Hematopoietic multipotent progenitor cell treated with erythropoietin and hydrocortisone succinate and interleukin-3 and kit ligand, for 6 days (in vitro differentiated cells): ENCODE measurements at regions not wholly inside any gene's neighbourhood (a gene's known extent, or its start where the extent isn't known, plus 50 kb on each side); places are given as distances from the start of the nearest gene placed in this dataset.

ENCODE experiments used
- DNase-seq: peaks from one replicate; pipeline ENCODE4 v3.0.0-alpha.2; 2015

DNA sequence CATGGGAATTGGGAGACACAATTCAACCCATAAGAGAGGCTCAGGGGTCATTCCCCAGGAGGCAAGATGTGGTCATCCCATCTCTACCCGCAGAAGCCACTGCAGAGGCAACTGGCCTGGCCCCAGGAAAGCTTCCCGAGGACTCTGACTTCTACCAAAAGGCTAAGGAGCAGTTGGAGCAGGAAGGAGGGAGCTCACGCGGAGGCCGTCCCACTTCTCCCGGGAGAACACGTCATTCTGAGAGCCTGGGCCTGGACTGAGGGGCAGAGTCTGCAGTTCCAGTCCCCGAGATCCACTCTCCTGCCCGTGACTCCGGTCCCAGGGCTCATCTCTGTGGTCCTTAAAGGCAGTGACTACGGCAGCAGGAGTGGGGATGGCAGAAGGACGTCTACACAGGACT, 69.0 kb upstream of the TAF1B start:
- no peak for DNase-seq

DNA sequence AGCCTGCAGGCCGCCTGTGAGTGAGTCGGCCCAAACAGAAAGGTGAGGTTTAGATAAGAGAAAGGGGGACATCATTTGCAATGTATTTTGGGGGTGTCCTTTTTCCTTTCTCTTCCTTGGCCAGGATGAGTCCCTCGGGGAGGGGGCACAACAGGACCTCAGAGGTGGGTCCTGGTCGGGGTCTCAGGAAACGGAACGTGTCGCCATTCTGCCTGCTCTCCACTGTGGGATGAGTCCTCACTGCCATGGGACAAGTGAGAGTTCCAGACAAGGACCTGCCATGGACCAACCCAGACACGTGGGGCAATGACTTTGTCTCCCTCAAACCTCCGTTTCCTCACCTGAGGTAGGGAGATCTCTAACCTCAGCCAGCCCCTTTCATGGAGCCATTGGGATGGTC, 67.9 kb upstream of the TAF1B start:
- DNase-seq, result no peak

DNA sequence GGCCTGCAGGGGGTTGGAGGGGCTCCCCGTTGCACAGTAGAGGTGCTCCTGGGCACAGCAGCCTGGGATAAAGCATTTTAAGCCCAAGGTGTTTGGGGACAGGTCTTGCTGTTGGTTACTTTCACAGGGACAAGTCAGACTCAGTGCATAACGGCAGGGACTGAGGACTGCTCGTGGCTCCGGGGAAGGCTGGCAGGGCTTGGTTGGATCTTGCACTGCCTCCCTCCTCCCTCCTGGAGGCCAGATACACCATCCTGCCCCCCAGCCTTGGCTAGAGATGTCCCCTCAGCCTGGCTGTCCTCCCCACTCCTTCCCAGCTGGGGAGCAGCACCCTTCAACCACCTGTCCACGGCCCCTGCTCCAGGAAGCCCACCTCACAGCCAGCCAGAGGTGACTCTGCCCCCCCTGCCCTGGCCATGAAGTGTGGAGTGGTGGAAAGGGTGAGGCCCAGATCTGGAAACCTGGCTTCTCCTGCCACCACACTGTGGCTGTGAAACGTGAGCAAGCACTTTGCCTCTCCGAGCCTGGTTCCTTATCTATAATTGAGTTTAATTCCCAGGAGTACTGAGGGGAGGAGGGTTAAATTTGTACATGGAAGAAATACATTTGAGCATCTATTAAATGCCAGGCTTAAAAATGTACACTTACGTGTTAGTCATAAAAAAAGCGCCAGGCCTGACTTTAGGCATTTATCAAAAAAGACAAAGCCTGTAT, 67.1 kb upstream of the TAF1B start:
- no peak for DNase-seq

DNA sequence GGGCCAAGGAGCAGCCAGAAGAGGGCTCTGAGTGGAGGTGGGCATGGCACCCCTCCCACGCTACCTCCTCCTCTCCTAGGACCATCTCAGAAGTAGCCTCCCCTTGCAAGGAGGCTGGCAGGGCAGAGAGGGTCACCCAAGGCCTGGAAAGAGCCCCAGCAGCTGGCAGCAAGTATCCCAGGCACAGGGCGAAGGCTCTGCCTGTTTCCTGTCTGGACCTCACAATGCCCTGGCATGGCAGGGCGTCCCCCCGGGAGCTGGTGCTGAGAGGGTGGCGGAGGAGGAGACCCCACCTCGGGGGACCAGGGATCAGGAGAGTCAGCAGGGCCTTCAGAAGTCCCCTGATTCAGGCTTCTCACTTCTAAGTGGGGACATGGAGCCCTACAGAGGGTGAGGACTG, 66.2 kb upstream of the TAF1B start:
- no peak for DNase-seq

DNA sequence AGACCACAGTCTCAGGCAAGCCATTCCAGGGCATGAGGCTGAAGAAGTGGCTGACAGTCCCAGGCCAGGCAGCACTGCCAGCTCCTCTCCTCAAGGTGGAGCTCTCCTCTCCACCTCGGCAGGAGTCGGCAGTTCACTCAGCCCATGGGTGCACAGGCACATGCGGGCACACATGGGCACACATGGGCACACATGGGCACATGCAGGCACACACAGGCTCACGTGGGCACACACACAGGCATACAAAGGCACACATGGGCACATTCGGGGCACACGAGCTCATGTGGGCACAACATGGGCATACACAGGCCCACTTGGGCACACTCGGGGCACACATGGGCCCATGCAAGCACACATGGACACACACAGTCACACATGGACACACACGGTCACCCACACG, 65.3 kb upstream of the TAF1B start:
- peak; percentile 54 for DNase-seq

DNA sequence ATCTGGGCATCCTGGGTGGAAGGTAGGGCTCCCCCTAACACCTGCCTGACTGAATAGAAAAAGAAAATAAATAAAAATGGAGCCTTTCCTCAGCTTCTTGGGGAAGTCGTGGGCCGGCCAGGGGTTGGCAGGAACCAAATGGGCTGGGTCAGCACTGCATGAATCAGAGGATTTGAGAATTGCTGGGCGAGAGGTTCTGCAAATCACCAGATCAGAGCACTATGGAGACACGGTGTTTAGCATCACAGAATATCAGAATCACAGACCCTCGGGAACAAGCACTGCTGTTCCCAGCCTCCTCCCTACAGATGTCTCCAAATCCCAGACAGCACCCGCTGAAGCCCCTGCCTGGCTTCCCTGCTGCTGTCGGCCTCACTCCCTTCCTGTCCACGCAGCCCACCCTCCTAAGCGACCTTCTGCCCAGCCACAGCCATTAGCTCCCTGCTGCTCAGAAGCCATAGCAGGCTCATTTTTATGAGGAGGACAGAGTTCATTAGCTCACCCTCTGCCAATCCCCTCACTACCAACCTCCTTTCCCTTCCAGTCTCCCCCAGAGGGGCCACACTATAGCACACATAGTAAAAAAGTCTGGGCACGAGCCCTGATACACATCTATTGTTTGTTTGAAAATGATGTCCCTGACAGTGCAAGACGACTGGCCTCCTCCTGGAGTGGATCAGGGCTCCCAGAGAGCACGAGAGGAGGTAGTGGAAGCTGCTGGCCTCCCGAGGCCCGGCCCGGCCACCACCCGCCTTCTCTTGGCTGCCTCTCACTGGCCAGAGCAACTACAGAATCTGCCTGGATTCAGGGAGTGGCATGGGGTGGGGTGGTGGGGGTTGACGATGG, 64.6 kb upstream of the TAF1B start:
- DNase-seq, result no peak

DNA sequence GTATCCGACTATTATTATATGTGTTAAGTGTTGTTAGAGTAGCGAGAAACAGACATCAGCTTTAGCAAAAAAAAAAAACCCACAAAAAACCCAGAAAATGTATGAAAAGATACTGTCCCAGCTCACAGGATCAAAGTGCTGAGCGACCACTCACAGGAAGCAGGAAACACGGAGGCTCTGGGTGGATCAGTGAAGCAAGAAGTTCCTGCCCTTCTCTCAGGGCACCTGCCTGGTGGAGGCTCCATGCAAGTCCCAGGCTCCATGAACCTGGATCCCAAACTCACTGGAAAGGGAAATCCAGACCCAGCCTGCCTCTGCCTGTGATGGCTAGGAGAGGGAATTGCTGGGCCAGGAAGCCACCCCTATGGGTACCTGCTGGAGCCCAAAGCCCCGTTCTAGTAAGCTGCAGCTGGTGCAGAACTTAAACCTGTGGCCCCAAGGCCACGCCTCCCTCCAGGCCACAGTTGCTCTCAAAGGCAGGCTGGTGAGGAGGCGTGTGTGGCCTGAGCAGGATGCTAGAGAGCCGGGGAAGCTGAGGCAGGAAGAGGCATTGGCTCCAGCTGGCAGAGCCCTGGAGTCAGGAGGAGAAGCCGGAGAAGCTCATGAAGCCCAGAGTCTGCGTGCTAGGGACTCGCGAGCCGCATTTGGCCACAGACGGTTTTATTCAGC, 63.5 kb upstream of the TAF1B start:
- no peak for DNase-seq

DNA sequence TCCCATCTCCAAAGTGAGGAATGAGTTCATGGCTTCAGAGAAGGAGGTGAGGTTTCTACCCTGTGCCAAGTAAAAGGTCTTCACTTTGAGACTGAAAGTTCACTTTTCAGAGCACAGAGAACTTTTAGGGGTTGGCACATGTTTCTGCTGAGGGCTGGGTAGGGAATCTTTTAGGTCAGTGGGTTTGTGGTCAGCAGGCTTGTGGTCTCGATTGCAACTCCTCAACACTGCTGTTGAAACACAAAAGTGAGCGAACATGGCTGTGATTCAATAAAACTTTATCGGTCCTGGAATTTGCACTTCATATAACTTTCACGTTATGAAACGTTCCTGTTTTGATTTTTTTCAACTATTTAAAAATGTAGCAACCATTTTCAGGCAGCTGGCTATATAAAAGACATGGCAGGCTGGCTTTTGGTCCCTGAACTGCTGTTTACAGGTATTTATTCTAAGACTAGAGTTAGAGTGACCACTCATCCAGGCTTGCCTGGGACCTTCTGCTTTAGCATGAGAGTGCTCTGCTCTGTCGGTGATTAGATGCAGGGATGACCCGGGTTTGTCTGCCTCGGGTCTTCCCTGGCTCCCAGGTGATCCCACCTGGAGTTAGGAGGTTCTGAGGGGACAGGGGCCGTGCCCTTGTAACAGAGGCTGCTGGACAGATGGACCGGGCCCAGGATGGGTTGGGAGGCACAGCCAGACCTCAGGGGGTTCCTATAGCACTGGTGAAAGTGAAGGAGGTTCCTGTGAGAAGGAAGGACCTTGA, 62.7 kb upstream of the TAF1B start:
- peak; percentile 19 for DNase-seq

DNA sequence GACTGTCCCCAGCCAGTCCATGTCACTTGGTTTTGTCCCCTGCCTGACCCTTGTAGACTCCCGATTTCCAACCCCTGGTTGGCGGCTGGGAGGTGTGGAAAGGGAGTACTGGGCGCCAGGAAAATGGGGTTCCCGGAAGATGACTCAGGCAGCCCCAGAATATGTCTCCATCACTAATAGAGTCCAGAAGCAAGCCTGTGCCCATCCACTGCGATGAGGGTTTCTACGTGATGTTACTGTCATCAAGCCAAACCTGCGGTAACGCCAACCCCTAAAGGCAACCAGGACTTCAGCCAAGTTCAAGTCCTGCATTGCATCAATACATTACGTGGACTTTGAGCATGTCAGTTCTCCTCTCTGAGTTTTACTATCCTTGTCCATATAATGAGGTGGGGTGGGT, 62.0 kb upstream of the TAF1B start:
- DNase-seq, result no peak

DNA sequence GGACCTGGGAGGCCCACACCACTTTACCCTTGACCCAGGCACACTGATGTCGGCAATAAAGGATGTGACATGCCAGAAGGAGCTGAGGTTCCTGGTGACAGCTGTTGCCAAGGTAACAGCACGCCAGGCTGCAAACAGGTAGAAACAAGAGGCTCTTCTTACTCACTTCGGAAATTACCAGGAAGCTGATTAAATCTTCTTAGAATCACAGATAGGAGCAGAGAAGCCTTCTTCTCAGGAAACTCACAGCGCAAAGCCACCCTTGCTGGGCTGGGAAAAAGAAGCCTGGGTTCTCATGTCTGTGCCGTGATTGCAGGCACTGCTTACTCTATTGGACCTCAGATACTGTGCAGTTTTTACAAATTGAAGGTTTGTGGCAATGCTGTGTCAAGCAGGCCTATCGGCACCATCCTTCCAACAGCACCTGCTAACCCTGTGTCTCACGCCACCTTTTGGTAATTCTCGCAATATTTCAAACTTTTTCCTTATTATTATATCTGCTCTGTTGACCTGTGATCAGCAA, 61.0 kb upstream of the TAF1B start:
- no peak for DNase-seq

DNA sequence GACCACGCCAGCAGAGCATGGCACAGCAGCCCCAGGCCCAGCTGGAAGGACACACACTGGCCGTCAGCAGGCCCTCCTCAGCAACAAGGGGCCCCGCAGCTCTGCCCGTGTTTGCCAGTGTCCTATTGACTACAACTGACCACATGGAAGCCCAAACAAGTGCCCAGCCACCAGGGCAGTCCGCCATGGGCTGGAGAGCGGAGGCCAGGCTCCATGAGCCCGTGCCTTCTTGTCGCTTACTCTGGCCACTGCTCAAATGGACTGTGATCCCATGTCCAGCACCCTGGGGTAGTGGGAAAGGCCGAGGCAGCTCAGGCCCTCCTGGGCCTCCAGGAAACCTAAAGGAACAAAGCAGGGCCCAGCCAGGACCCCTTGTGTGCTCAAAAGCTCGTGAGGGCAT, 53.9 kb upstream of the TAF1B start:
- no peak for DNase-seq

DNA sequence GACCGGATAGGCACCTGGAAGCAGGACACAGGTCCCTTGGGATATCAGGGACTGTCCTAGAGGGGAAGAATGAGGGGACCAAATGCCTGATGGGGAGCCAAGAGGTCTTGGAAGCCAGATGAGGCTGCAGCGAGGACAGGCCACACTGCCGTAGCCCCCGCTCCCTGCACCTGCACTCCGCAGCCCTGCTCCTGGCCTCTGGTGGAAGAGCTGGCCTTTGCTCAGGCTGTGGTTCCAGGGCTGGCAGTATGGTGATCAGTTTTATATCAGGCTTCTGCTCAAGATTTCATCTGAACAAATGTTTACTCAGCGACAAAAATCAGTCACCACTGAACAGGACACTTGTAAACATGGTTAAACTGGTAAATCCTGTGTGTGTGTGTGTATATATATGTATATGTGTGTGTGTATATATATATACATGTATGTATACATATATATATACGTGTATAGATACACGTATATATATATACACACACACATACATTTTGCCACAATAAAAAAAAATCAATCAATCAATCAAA, 52.5 kb upstream of the TAF1B start:
- no peak for DNase-seq

DNA sequence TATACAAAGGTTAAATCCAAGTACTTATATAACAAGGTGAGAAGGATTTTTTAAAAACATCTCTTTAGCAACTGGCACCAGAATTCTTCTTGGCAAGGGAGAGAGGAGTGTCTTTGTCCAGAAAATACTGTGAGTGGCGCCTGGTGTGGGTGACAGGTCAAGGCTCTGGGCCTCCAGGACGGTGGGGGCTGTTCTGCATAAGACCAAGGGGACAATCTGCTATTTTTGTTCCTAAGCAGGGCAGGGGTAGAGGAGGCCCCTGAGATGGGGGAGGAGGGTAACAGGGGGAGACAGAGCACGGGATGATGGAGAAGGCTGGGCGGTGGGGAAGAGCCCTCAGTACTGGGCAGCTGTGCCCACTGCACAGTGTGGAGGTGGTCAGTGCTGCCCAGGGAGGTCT, 51.6 kb upstream of the TAF1B start:
- no peak for DNase-seq

DNA sequence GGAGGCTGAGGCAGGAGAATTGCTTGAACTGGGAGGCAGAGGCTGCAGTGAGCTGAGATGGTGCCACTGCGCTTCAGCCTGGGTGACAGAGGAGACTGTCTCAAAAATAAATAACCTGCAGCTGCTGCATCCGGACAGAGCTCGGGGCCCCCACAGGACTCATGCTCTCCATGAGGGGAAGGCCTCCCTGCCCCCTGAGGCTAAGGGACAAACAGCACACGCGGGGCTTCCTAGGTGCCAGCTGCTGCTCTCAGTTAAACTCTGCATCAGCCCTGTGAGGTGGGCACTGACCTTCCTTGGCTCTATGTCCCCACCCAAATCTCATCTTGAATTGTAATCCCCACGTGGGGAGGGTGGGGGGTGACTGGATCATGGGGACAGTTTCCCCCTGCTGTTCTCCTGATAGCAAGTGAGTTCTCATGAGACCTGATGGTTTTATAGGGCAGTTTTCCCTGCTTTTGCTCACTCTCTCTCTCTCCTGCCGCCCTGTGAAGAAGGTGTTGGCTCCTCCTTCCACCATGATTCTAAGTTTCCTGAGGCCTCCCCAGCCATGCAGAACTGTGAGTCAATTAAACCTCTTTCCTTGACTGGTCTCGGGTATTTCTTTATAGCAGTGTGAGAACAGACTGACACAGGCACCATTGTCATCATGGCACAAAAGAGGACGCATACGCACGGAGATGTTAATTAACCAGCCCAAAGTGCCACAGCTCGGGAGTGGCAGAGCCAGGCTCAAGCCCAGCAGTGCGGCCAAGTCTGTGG, 49.9 kb upstream of the TAF1B start:
- DNase-seq, result no peak
